H54 (cell line): ENCODE measurements at regions not wholly inside any gene's neighbourhood (a gene's known extent, or its start where the extent isn't known, plus 50 kb on each side); places are given as distances from the start of the nearest gene placed in this dataset.

ENCODE experiments used
- DNase-seq: peaks from one replicate; pipeline ENCODE4 v3.0.0; 2011; ENCODE audit warnings: low spot score, mixed read lengths; ENCODE audit not compliant: insufficient read length
- FAIRE-seq: peaks from 3 replicates; lab custom pipeline; 2011; peaks lifted over from hg19 to GRCh38; lab: Jason Lieb, UNC
- POLR2A ChIP-seq: IDR thresholded peaks from 2 replicates; pipeline ENCODE4 v1.6.1; 2011; ENCODE audit warnings: low read depth, mild to moderate bottlenecking, low read length

- FAIRE-seq (no peak), DNase-seq (no peak)
- no peak for TF ChIP-seq POLR2A
Measured at GRCh38 chr20:48308232-48308781, 519.5 kb downstream of the PREX1 start.

DNA sequence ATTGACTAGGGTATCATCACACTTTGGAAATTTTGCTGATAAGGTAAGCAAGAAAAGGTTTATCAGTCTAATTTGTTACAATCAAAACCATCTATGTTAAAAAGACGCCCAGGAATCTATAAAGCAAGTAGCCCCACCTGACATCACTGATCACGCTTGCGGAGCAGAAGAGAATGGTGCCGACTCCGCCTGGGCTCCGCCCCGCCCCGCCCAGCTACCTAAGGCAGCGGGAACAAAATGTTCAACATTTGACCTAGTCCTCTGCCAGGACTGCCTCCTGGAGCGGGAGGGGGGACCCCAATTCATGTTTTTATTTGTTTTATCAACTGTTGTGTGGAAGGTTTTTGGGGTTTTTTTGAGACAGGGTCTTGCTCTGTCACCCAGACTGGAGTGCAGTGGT, 520.5 kb downstream of the PREX1 start:
- DNase-seq (no peak), FAIRE-seq (no peak)
- no peak for TF ChIP-seq POLR2A

DNA sequence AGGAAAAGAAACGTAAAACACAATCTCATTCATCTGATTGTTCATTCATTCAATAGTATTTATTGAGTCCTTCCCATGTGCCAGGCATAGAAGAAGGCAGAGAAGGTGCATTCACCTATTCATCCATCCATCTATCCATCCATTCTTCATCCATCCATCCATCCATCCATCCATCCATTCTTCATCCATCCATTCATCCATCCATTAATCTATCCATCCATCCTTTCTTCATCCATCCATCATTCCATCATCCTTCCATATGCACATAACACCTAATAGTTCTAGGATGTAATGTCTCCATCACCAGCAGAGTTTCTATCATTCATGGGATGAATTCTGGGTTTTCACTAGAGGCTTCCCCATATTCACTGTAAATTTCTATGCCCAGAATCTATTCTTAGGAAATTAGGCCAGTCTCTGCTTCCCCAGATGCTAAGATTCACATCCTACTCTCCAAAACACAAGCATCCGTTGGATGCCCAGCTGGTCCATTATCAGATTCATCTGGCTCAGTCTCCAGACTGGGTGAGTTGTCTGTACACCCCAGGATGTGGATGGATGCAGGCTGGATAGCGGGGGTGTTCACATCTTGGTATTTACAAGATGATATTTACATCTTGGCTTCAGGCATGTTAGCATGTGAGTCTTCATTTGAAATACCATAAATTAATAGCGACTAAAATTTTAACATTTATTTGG, 517.7 kb upstream of the SULF2 start:
- no peak for TF ChIP-seq POLR2A
- FAIRE-seq (no peak), DNase-seq (no peak)

- FAIRE-seq (no peak), DNase-seq (no peak)
- no peak for TF ChIP-seq POLR2A
Measured at GRCh38 chr20:48302149-48302548, 516.9 kb upstream of the SULF2 start.

- no peak for TF ChIP-seq POLR2A
- no peak for DNase-seq
Measured at GRCh38 chr20:48301189-48301588, 515.9 kb upstream of the SULF2 start.

DNA sequence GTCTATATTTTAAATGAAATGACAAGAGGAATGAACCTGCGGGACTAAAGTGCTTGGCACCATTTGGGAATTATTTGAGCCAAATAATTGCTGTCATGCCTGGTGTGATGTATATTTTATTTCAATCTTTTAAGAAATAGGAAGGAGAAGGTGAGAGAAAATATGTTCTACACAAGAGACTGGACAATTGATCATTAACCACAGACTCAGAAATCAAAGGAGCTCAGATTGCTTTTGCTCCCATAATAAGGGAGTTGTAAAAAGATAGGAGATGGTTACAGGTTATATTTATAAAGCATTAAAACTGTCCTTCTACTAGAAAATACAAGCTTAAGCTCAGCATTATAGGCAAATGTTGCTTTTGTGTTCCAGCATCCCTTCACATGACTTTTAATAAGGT, 515.2 kb upstream of the SULF2 start:
- no peak for DNase-seq
- TF ChIP-seq POLR2A: no peak
- FAIRE-seq: no peak

More at GRCh38 chr20:48301189-48301588, 515.9 kb upstream of the SULF2 start:
- no peak for FAIRE-seq

DNA sequence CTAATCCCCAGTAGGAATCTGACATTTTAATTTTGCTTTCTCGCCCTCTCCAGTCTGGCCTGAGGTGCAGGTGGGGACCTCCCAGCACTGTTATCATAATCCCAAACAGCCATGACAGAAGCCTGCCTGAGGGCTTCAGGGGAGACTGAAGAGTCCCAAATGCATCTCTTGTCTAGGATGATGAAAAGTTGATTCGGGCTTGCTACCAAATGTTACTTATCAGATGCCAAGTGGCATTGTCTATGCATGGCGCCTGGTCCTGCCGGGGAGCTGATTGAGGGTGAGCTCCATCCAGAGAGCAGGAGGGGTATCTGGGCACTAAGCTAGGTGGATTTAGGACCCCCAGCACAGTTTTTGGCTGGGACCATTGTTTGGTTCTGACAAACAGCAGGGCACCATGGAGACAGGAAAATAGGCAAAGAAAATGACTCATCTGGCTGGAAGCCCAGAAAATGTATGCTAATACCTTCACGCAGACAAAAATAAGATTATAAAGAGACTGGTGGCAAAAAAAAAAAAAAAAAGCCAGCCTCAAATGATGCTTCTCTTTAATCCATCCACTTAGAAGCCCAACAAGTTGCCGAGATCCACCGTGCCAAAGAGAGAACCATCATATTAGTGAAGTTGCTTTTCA, 513.7 kb upstream of the SULF2 start:
- peak; percentile 26 for DNase-seq
- no peak for FAIRE-seq

DNA sequence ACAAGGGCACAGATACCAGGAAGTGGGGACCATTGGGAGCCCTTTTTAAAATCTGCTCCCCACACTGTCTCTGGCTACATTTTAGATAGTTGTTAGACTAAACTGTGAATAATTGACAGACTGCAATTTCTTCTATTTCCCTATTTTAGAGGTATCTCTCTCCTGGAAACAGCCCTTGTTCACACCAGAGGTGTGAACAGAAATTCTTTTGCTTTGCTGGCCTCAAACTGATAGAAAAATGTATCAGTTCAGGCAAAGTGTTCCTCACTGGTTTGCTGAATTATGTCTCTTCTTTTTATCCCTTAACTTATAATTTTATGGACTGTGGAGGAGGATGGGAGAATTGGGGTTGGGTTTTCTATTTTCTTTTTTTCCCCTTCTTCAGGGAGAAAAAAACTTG, 513.2 kb upstream of the SULF2 start:
- TF ChIP-seq POLR2A: no peak
- DNase-seq (no peak), FAIRE-seq (no peak)

More for the DNA sequence above, 513.7 kb upstream of the SULF2 start:
- TF ChIP-seq POLR2A: no peak

DNA sequence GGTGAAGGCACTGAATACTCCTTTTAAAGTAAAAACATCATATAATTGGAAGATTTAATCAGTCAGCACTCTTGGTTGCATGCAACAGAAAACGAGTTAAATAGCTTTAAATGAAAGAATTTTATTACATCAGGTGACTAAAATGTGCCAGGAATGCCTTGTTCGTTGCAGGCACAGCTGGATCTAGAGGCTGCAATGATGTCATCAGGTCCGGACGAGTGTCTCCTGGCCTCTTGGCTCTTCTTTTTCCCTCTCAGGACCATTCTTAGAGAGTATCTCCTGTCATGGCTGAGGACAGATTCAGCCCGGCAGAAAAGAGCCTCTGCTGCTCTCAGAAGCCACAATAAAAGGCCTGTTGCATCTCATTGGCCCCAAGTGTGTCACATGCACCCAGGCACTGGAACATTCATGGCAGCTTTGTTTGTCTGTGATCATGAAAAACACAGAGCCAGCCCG, 510.7 kb upstream of the SULF2 start:
- no peak for FAIRE-seq
- no peak for TF ChIP-seq POLR2A

GRCh38 chr20:48295445-48295903, 510.2 kb upstream of the SULF2 start:
- TF ChIP-seq POLR2A: no peak
- DNase-seq (peak; percentile 67), FAIRE-seq (peak; percentile 33)

More for the DNA sequence above, 510.7 kb upstream of the SULF2 start:
- DNase-seq: no peak

DNA sequence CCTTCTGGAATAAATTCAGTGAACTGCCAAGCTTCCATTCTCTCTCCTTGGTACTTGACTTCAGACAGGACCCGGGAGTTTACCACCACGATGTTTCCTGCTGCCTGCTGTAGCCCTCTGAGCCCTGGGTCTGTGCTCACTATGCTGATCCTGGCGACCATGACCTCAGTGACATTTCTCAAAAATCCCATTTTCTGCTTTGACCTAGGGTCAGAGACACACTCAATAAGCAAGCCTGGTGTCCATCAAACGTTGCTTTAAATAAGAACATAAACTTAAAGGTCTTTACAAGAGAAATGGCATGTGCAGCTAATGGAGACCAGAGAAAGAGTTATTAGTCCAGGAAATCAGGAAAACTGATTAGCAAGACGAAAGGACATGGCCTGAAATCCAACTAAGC, 509.7 kb upstream of the SULF2 start:
- DNase-seq (no peak), FAIRE-seq (no peak)
- no peak for TF ChIP-seq POLR2A

DNA sequence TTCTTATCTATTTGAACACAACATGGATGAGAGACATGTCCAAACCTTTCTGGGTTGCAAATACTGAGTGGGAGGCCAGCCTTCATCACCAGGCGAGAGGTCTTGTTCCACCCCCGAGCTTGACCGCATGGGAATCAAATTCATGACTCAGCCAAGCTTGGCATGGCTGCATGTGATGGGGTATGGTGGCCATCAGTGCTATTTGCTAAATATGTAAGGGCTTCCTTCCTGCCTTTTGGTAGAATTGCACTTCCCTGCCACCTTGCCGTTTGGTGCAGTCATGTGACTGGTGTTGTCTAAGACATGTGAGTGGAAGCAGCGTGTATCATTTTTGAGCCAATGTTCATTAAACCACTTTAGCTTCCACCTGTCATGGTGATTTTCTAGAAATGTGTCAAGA, 508.9 kb upstream of the SULF2 start:
- no peak for FAIRE-seq

DNA sequence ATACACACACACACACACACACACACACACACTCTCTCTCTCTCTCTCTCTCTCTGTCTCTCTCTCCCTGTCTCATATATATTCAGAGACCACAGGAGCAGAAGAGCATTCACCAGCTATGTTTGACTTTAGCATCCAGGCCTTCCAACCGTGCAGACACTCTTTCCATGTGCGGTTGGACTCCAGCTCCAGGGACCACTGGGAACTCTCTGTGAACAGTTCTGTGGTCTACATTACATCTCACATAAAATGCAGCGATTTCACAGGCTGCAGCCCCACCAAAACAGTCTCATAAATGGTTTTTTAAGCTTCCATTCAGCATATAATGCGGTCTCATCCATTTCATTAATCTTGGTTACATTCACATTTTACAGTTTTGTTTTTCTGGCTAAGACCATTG, 508.4 kb upstream of the SULF2 start:
- FAIRE-seq (no peak), DNase-seq (no peak)

More for the DNA sequence above, 508.9 kb upstream of the SULF2 start:
- no peak for TF ChIP-seq POLR2A
- no peak for DNase-seq

DNA sequence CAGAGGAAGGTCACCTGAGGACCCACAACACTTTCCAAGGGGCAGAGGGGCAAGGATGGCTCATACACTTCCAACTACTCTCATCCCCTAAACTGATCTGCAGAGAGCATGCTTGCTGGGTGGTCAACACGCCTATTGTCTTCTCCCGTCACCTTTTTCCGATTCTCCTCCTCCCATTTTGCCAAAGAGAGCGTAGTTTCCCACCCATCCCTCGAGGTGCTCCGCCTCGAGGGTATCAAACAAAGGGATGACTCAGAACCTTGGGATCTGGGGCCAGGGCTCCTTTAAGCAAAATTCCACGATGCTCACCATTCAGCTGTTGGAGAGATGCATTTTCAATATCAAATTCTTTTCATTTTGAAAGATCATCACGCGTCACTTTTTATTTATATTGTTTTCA, 507.5 kb upstream of the SULF2 start:
- FAIRE-seq (no peak), DNase-seq (no peak)

More for the DNA sequence above, 508.4 kb upstream of the SULF2 start:
- no peak for TF ChIP-seq POLR2A

DNA sequence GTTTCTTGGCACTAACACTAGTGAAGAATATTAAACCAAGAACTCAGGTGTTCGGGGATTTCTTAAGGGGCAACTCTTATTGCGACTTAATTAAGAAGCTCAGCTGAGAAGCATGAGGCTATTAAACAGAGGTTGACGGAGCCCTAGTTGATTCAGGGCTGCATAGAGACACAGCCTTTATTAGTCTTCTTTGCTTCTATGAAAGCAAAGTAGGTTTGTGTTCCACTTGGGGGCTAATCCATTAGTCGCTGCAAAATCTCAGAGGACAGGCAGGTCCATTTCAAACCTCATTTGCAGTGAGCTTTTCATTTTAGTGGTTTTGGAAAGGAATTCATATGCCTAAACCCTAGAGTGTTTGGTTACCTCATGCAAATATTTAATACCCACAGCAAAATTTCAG, 506.6 kb upstream of the SULF2 start:
- no peak for FAIRE-seq
- no peak for TF ChIP-seq POLR2A
- DNase-seq: no peak

More for the DNA sequence above, 507.5 kb upstream of the SULF2 start:
- TF ChIP-seq POLR2A: no peak
